ENCODE measurements at regions not wholly inside any gene's neighbourhood (a gene's known extent, or its start where the extent isn't known, plus 50 kb on each side); places are given as distances from the start of the nearest gene placed in this dataset.

DNA sequence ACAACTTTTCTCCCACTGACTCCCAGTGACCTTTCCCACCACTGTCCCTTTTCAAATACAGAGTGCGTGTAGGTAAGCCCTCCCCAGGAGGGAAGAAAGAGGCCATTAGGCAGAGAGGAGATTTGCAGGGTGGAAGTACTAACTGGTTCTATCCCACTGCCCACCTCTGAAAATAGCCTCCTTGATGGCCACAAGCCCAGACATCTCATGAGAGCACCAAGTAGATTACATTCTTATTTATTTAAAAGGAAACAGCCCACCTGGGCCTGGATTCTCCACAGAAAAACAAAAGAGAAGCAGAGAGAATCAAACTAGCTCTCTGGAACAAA, 445.3 kb downstream of the FOXO1 start:
- H3K27me3 Mint-ChIP-seq = peaks cover 8% of the 10 kb centered on the region
- no peak overlapping the region for H3K27ac Mint-ChIP-seq
- no peak for TF ChIP-seq CTCF (IDR thresholded peaks at IDR 0.05; ENCODE audit: unreplicated experiment)
- no peaks in the 10 kb centered on the region for H3K9me3 Mint-ChIP-seq (ENCODE audit: low read depth)
- H3K36me3 Mint-ChIP-seq (ENCODE audit: insufficient read depth) = no peaks in the 10 kb centered on the region
- peaks cover 7% of the 10 kb centered on the region for H3K4me1 Mint-ChIP-seq (ENCODE audit: low read depth)
- H3K4me3 Mint-ChIP-seq (ENCODE audit: low read depth) = no peak overlapping the region
- no peak for DNase-seq (ENCODE audit: low spot score, unreplicated experiment)

DNA sequence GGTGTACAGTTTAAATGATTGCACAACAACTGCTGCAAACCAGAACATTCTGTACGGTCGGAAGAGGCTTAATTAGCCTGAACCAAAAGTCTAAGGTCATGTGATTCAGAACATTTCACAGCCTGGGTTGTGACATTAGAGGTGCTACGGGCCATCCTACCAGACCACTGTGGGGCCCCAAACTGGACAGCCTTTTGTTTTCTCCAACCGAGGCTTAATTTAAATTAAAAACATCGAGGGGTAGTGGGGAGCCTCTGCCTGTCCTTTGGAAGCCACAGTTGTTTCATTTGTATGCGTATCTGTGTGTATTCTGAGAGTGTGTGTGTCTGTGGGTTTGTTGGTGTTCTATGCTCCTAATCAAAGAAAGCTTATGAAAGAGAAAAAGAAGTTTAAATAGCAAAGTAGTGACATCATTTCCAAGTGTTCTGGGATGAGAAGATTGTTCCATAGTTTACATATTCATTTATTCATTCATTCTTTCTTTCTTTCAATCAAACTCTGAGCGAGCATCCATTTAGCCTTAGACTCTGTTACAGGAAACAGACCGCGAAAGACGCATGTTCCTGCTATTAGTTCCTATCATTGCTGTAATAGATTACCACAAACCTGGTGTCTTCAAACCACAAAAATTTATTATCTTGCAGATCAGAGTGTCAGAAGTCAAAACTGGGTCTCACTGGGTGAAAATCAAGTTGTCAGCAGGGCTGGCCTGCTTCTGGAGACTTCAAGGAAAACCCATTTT, 444.8 kb downstream of the FOXO1 start:
- Mint-ChIP-seq H3K27ac (no peak overlapping the region), H3K4me1 (ENCODE audit: low read depth) (peaks cover 7% of the 10 kb centered on the region), H3K4me3 (ENCODE audit: low read depth) (no peak overlapping the region), H3K9me3 (ENCODE audit: low read depth) (no peaks in the 10 kb centered on the region), H3K36me3 (ENCODE audit: insufficient read depth) (no peaks in the 10 kb centered on the region), H3K27me3 (peaks cover 8% of the 10 kb centered on the region)
- TF ChIP-seq CTCF (IDR thresholded peaks at IDR 0.05; ENCODE audit: unreplicated experiment) = no peak
- DNase-seq (ENCODE audit: low spot score, unreplicated experiment) = no peak

DNA sequence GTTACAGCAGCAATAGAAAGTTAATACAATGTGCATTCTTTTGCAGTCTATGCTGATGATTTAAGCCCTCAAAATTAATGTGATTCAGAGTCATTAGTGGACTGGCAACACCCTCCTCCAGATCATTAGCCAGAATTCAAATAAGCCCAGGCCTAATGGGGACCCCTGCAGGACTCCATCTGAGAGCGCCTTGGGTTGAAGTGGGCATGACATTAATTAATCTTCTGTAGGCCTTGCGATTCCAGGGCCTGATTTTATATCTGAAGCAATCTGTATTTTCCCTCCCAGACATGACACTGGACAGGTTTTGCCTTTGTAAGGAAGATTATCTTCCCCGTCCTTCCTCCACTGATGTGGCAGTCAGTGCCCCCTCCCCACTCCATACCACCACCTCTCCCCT, 442.9 kb downstream of the FOXO1 start:
- Mint-ChIP-seq H3K27me3 (peaks cover 8% of the 10 kb centered on the region), H3K4me1 (ENCODE audit: low read depth) (peaks cover 7% of the 10 kb centered on the region), H3K9me3 (ENCODE audit: low read depth) (no peaks in the 10 kb centered on the region), H3K27ac (no peak overlapping the region), H3K36me3 (ENCODE audit: insufficient read depth) (no peaks in the 10 kb centered on the region), H3K4me3 (ENCODE audit: low read depth) (no peak overlapping the region)
- no peak for DNase-seq (ENCODE audit: low spot score, unreplicated experiment)
- no peak for TF ChIP-seq CTCF (IDR thresholded peaks at IDR 0.05; ENCODE audit: unreplicated experiment)

DNA sequence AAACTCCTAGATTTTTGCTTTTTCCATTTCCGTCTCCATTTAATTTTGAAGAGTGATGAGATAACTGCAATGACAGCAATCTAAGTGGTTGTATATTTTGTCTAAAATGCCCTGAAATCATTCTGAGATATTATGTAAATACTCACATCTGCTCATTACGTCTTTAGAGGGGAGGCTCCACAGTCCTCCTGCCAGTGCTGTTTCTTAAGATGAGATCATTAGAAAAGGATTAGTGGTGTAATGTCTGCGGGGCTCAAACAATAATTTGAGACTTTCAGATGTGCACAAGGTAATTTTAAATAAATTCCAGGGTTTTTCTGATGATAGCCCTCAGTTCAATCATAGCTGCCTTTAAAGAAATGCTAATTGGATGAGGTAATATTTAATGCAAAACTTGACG, 437.9 kb downstream of the FOXO1 start:
- Mint-ChIP-seq H3K9me3 (ENCODE audit: low read depth) (no peaks in the 10 kb centered on the region), H3K4me3 (ENCODE audit: low read depth) (no peak overlapping the region), H3K4me1 (ENCODE audit: low read depth) (no peaks in the 10 kb centered on the region), H3K27me3 (peaks cover 7% of the 10 kb centered on the region), H3K27ac (no peak overlapping the region), H3K36me3 (ENCODE audit: insufficient read depth) (no peaks in the 10 kb centered on the region)
- DNase-seq (ENCODE audit: low spot score, unreplicated experiment) = no peak
- TF ChIP-seq CTCF (IDR thresholded peaks at IDR 0.05; ENCODE audit: unreplicated experiment) = no peak

DNA sequence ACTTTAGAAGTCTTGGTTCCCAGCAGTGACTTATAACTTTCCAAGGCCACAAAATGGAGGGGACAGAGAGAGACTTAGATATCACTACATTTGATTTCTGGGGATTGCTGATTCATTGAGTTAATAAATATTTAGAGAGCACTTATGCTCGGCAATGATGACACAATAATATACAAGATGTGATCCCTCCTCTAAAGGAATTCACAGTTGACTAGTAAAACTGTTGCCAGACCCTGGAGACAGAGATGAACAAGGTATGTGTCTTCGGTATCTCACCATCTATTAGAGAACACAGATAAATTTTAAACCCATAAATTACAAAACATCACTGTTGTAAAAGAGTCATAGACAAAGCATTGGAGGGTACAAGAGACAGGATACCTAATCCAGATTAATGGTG, 437.5 kb downstream of the FOXO1 start:
- Mint-ChIP-seq H3K27me3 (peaks cover 7% of the 10 kb centered on the region), H3K4me1 (ENCODE audit: low read depth) (no peaks in the 10 kb centered on the region), H3K36me3 (ENCODE audit: insufficient read depth) (no peaks in the 10 kb centered on the region), H3K4me3 (ENCODE audit: low read depth) (no peak overlapping the region), H3K27ac (no peak overlapping the region), H3K9me3 (ENCODE audit: low read depth) (no peaks in the 10 kb centered on the region)
- DNase-seq (ENCODE audit: low spot score, unreplicated experiment) = no peak
- no peak for TF ChIP-seq CTCF (IDR thresholded peaks at IDR 0.05; ENCODE audit: unreplicated experiment)
